Ramos (cell line): ENCODE measurements at regions not wholly inside any gene's neighbourhood (a gene's known extent, or its start where the extent isn't known, plus 50 kb on each side); places are given as distances from the start of the nearest gene placed in this dataset.
"Not testable (repeated sequence)": the region's sequence is repeated elsewhere in the genome, so short reads cannot be mapped to it uniquely, and the experiment has no call there.

ENCODE experiments used
- in situ Hi-C: fragments of 300-500 bp; cut with MboI; formaldehyde crosslinking; loops from one replicate; pipeline ENCODE4 v1.14.3; 2022; ENCODE audit warnings: low sequenced_read_pairs; ENCODE audit not compliant: unreplicated experiment

GRCh38 chr16:85510041-85510659 lies 103.0 kb upstream of the GSE1 start:
- in situ Hi-C loops: no loop called here

- in situ Hi-C loops: no loop called here
These were observed 100.9 kb upstream of the GSE1 start for GRCh38 chr16:85511938-85512807.

GRCh38 chr16:85512808-85513115 lies 100.4 kb upstream of the GSE1 start:
- in situ Hi-C loops: no loop called here

GRCh38 chr16:85513180-85513579 lies 99.9 kb upstream of the GSE1 start:
- in situ Hi-C loops: no loop called here

GRCh38 chr16:85513649-85514048 lies 99.5 kb upstream of the GSE1 start:
- in situ Hi-C loops: no loop called here

- in situ Hi-C loops: no loop called here
These were observed 98.9 kb upstream of the GSE1 start for GRCh38 chr16:85514295-85514597.

GRCh38 chr16:85514598-85515318 lies 98.4 kb upstream of the GSE1 start:
- in situ Hi-C loops: no loop called here

GRCh38 chr16:85515319-85515745 lies 97.8 kb upstream of the GSE1 start:
- in situ Hi-C loops: no loop called here

- in situ Hi-C loops: no loop called here
These were observed 97.2 kb upstream of the GSE1 start for GRCh38 chr16:85515830-85516397.

- in situ Hi-C loops: no loop called here
These were observed 96.0 kb upstream of the GSE1 start for GRCh38 chr16:85517154-85517553.

GRCh38 chr16:85517563-85518179 lies 95.5 kb upstream of the GSE1 start:
- in situ Hi-C loops: no loop called here

- in situ Hi-C loops: no loop called here
These were observed 94.6 kb upstream of the GSE1 start for GRCh38 chr16:85518398-85519049.

- in situ Hi-C loops: not testable (repeated sequence)
These were observed 94.1 kb upstream of the GSE1 start for GRCh38 chr16:85519050-85519440.

- in situ Hi-C loops: no loop called here
These were observed 93.4 kb upstream of the GSE1 start for GRCh38 chr16:85519540-85520231.

- in situ Hi-C loops: no loop called here
These were observed 92.1 kb upstream of the GSE1 start for GRCh38 chr16:85520853-85521521.

GRCh38 chr16:85521552-85522307 lies 91.4 kb upstream of the GSE1 start:
- in situ Hi-C loops: no loop called here

GRCh38 chr16:85522308-85522841 lies 90.7 kb upstream of the GSE1 start:
- in situ Hi-C loops: no loop called here
